Aorta (tissue), 5 donors: ENCODE measurements at regions not wholly inside any gene's neighbourhood (a gene's known extent, or its start where the extent isn't known, plus 50 kb on each side); places are given as distances from the start of the nearest gene placed in this dataset.

Experiments used
- ATAC-seq: fragments of 200-7000 bp; cut with Tn5 transposase; one replicate; pipeline ENCODE4 v1.9.1; 2022; ENCODE audit warnings: moderate library complexity; ENCODE audit not compliant: low FRiP score
- DNase-seq, 2 donors: peaks; one replicate each; pipeline ENCODE4 v3.0.0-alpha.2; 2020
- H3K27ac ChIP-seq, 2 donors: one replicate each; pipeline ENCODE4 v1.5.1; 2013; ENCODE audit warnings: low read length in 2 of 2, mild to moderate bottlenecking in 2 of 2, moderate library complexity in 2 of 2, control low read depth in 1 of 2, inconsistent platforms in 1 of 2, low read depth in 1 of 2
- H3K27me3 ChIP-seq, 2 donors: one replicate each; pipeline ENCODE4 v1.6.1; 2013; ENCODE audit warnings: control low read depth in 1 of 2, low read length in 1 of 2, mild to moderate bottlenecking in 1 of 2, moderate library complexity in 1 of 2; ENCODE audit not compliant: insufficient read depth in 2 of 2, control insufficient read depth in 1 of 2
- H3K36me3 ChIP-seq, 2 donors: one replicate each; pipeline ENCODE4 v1.6.1; 2013; ENCODE audit warnings: control low read depth in 1 of 2, low read length in 1 of 2, mild to moderate bottlenecking in 1 of 2; ENCODE audit not compliant: insufficient read depth in 2 of 2, control insufficient read depth in 1 of 2
- H3K4me1 ChIP-seq, 2 donors: one replicate each; pipeline ENCODE4 v1.6.1; 2013; ENCODE audit warnings: low read length in 2 of 2, control low read depth in 1 of 2, mild to moderate bottlenecking in 1 of 2, moderate library complexity in 1 of 2; ENCODE audit not compliant: insufficient read depth in 2 of 2, control insufficient read depth in 1 of 2
- H3K4me3 ChIP-seq, 2 donors: one replicate each; pipeline ENCODE4 v1.5.1; 2013; ENCODE audit warnings: low read length in 2 of 2, control low read depth in 1 of 2, mild to moderate bottlenecking in 1 of 2
- H3K9me3 ChIP-seq: one replicate; pipeline ENCODE4 v1.6.1; 2013; ENCODE audit warnings: mild to moderate bottlenecking, low read length; ENCODE audit not compliant: control insufficient read depth
- WGBS, 2 donors: extraction: QIAGEN DNeasy Blood & Tissue Kit; methylation state at CpG; one replicate each; pipeline ENCODE4 v1.1.7; 2013; 5-methylcytosine and 5-hydroxymethylcytosine counted together
- intact Hi-C, 2 donors: fragments of 100-400 bp; cut with DNase I; formaldehyde crosslinking; loops; one replicate each; pipeline versions ENCODE4 v1.14.2 to v1.15.0; 2022
- donor health status: healthy with polysubstance abuse.
- donor health status: Bipolar disorder and iron deficiency.
- donor health status: DM: no; HTN: no; CAD: no.
- donor health status: DM: no; HTN: no; CAD: no.
- donor health status: DM: yes; HTN: yes; CAD: no.

GRCh38 chr3:53957831-53958230, 66.2 kb upstream of the SELENOK start:
- no peak overlapping the region for H3K4me3 ChIP-seq
- ATAC-seq = no peak
- intact Hi-C loops = no loop called here
- H3K27ac ChIP-seq = no peak overlapping the region
- WGBS, 2 donors = 90 to 92% methylated on average over 10 of the region's 10 CpGs
- H3K4me1 ChIP-seq = no peaks in the 10 kb centered on the region
- H3K27me3 ChIP-seq = no peaks in the 10 kb centered on the region
- H3K36me3 ChIP-seq = no peaks in the 10 kb centered on the region
- DNase-seq = no peak
- H3K9me3 ChIP-seq = no peaks in the 10 kb centered on the region

- Histone ChIP-seq H3K9me3 (no peaks in the 10 kb centered on the region), H3K36me3 (no peaks in the 10 kb centered on the region), H3K27me3 (no peaks in the 10 kb centered on the region), H3K27ac (no peak overlapping the region), H3K4me1 (no peaks in the 10 kb centered on the region), H3K4me3 (no peak overlapping the region)
- no peak for DNase-seq
- ATAC-seq = no peak
- intact Hi-C loops = no loop called here
- WGBS, 2 donors = 54 to 60% methylated on average over 6 of the region's 6 CpGs
Measured at GRCh38 chr3:53956586-53956985, 64.9 kb upstream of the SELENOK start.

- Histone ChIP-seq H3K36me3 (no peaks in the 10 kb centered on the region), H3K27ac (no peak overlapping the region), H3K4me3 (no peak overlapping the region), H3K9me3 (peaks cover 2% of the 10 kb centered on the region), H3K27me3 (no peaks in the 10 kb centered on the region), H3K4me1 (no peaks in the 10 kb centered on the region)
- intact Hi-C loops = no loop called here
- ATAC-seq = no peak
- no peak for DNase-seq
- WGBS, 2 donors = 68 to 71% methylated on average over 2 of the region's 2 CpGs
Measured at GRCh38 chr3:53949541-53949940, 57.9 kb upstream of the SELENOK start.

- 77 to 92% methylated on average over 1 of the region's 1 CpG for WGBS, 2 donors
- Histone ChIP-seq H3K27me3 (no peaks in the 10 kb centered on the region), H3K9me3 (peaks cover 2% of the 10 kb centered on the region), H3K4me1 (no peaks in the 10 kb centered on the region), H3K4me3 (no peak overlapping the region), H3K27ac (no peak overlapping the region), H3K36me3 (no peaks in the 10 kb centered on the region)
- no peak for DNase-seq
- intact Hi-C loops = no loop called here
- no peak for ATAC-seq
Measured at GRCh38 chr3:53948174-53948573, 56.5 kb upstream of the SELENOK start.

- no peak for DNase-seq
- 71 to 74% methylated on average over 3 of the region's 3 CpGs for WGBS, 2 donors
- intact Hi-C loops = loop anchor here in 1 of 2 donors (5.0 kb wide), 1 partner anchor 423 kb away; no protein-coding TSS in a partner anchor
Measured at GRCh38 chr3:53944028-53944427, 52.4 kb upstream of the SELENOK start.

GRCh38 chr3:53941950-53942349, 50.3 kb upstream of the SELENOK start:
- 46 to 50% methylated on average over 5 of the region's 5 CpGs for WGBS, 2 donors
- no peak for ATAC-seq
- no peak overlapping the region for H3K4me3 ChIP-seq
- intact Hi-C loops = loop anchor here in 1 of 2 donors (5.0 kb wide), 1 partner anchor 425 kb away; no protein-coding TSS in a partner anchor
- H3K27ac ChIP-seq = no peak overlapping the region
- H3K4me1 ChIP-seq = no peaks in the 10 kb centered on the region
- H3K9me3 ChIP-seq = peaks cover 2% of the 10 kb centered on the region
- H3K36me3 ChIP-seq = no peaks in the 10 kb centered on the region
- no peaks in the 10 kb centered on the region for H3K27me3 ChIP-seq
- no peak for DNase-seq

More at GRCh38 chr3:53944028-53944427, 52.4 kb upstream of the SELENOK start:
- Histone ChIP-seq H3K9me3 (peaks cover 2% of the 10 kb centered on the region), H3K27me3 (no peaks in the 10 kb centered on the region), H3K4me1 (no peaks in the 10 kb centered on the region), H3K4me3 (no peak overlapping the region), H3K27ac (no peak overlapping the region), H3K36me3 (no peaks in the 10 kb centered on the region)
- ATAC-seq = no peak
